Heart left ventricle (tissue), 16 donors: ENCODE measurements at regions not wholly inside any gene's neighbourhood (a gene's known extent, or its start where the extent isn't known, plus 50 kb on each side); places are given as distances from the start of the nearest gene placed in this dataset.

Experiments used
- ATAC-seq, 4 donors: fragments of 200-7000 bp; cut with Tn5 transposase; one replicate each; pipeline ENCODE4 v1.9.1; 2020 to 2022; ENCODE audit warnings: moderate library complexity in 4 of 4, mild to moderate bottlenecking in 3 of 4, moderate number of reproducible peaks in 1 of 4
- DNase-seq, 5 donors: peaks; one replicate each; pipeline ENCODE4 v3.0.0-alpha.2; 2020
- H3K27ac ChIP-seq, 12 donors: fragments of 200-600 bp; sonication (generic) in 4 of 12; one replicate each; pipeline versions ENCODE4 v1.5.0 to v1.8.0; 2016 to 2022; ENCODE audit warnings: mild to moderate bottlenecking in 2 of 12
- H3K27me3 ChIP-seq, 9 donors: fragments of 200-600 bp; sonication (generic) in 2 of 9; one replicate each; pipeline versions ENCODE4 v1.5.1 to v1.8.0; 2016 to 2022; ENCODE audit warnings: mild to moderate bottlenecking in 3 of 9
- H3K36me3 ChIP-seq, 9 donors: fragments of 200-600 bp; sonication (generic) in 2 of 9; one replicate each; pipeline versions ENCODE4 v1.5.0 to v1.8.0; 2018 to 2022; ENCODE audit warnings: mild to moderate bottlenecking in 2 of 9
- H3K4me1 ChIP-seq, 12 donors: fragments of 200-600 bp; sonication (generic) in 4 of 12; one replicate each; pipeline versions ENCODE4 v1.5.0 to v1.8.0; 2016 to 2022; ENCODE audit warnings: mild to moderate bottlenecking in 3 of 12
- H3K4me3 ChIP-seq, 12 donors: fragments of 200-600 bp; sonication (generic) in 4 of 12; one replicate each; pipeline versions ENCODE4 v1.5.0 to v1.8.0; 2017 to 2022; ENCODE audit warnings: mild to moderate bottlenecking in 9 of 12, moderate library complexity in 4 of 12
- H3K9me3 ChIP-seq, 12 donors: fragments of 200-600 bp; sonication (generic) in 4 of 12; one replicate each; pipeline versions ENCODE4 v1.5.0 to v1.8.0; 2016 to 2022; ENCODE audit warnings: mild to moderate bottlenecking in 1 of 12
- CTCF ChIP-seq, 12 donors: fragments of 200-600 bp; sonication (generic) in 4 of 12; IDR thresholded peaks; one replicate each; pipeline versions ENCODE4 v1.5.0 to v1.8.0; 2018 to 2022; ENCODE audit warnings: antibody characterized with exemption in 12 of 12, mild to moderate bottlenecking in 5 of 12
- POLR2A ChIP-seq, 2 donors: fragments of 450-650 bp; IDR thresholded peaks; one replicate each; pipeline ENCODE4 v1.6.1; 2017; ENCODE audit warnings: antibody characterized with exemption in 2 of 2, mild to moderate bottlenecking in 2 of 2, moderate library complexity in 2 of 2
- WGBS, 4 donors: extraction: QIAGEN DNeasy Blood & Tissue Kit in 2 of 4; methylation state at CpG; one replicate each; pipeline versions ENCODE4 v1.1.5 to v1.1.7; 2013 to 2018; 5-methylcytosine and 5-hydroxymethylcytosine counted together
- intact Hi-C, 10 donors: fragments of 100-400 bp; cut with DNase I; formaldehyde crosslinking; loops; one replicate each; pipeline versions ENCODE4 v1.11.1 to v1.14.2; 2022
- donor health status: ischemic (EF 13 %, LVEDD 7.1; RV severe dilation, severe dysfunction).
- donor health status: healthy with polysubstance abuse.
- donor health status: DM: no; HTN: yes; CAD: no.
- donor health status: DM: no; HTN: no; CAD: no.
- donor health status: ischemic (EF 25% LVEDD 6.9; RV normal size, moderate dysfunction).
- donor health status: ischemic (EF 25% LVEDD 5.7; RV mildly dilated, moderate dysfunction).
- donor health status: healthy.
- donor health status: DM: yes; HTN: yes; CAD: no.
- donor health status: ischemic (EF 35%, LVEDD 5.7; RV mildly dilated, moderate dysfunction).
- donor health status: nonischemic (EF 11% LVEDD 7.7; RV severe dilation, severe dysfunction).
- donor health status: DM: yes; HTN: yes; CAD: no.
- donor health status: PGD.
- donor health status: ischemic (EF 29% LVEDD 5.4; RV normal size, mild dysfunction).
- donor health status: nonischemic (EF 23%, LVEDD 6.1; RV moderate dilation, normal function).

GRCh38 chr2:144233733-144234541 is 286.0 kb downstream of the ZEB2 start:
- no peaks in the 10 kb centered on the region for H3K36me3 ChIP-seq
- H3K27me3 ChIP-seq: no peaks in the 10 kb centered on the region
- intact Hi-C loops: no loop called here
- no peak for TF ChIP-seq POLR2A (IDR thresholded peaks at IDR 0.05)
- TF ChIP-seq CTCF (IDR thresholded peaks at IDR 0.05): no peak
- peak overlapping the region in 1 of 12 donors; percentile 34 for H3K27ac ChIP-seq
- 84 to 86% (median 86%) methylated on average over 3 of the region's 3 CpGs for WGBS, 4 donors
- ATAC-seq (no peak), DNase-seq (no peak)
- peaks cover 0 to 39% (median 6%) of the 10 kb centered on the region in 12 donors for H3K4me1 ChIP-seq
- H3K4me3 ChIP-seq: no peak overlapping the region
- no peaks in the 10 kb centered on the region for H3K9me3 ChIP-seq

GRCh38 chr2:144233317-144233716 is 286.6 kb downstream of the ZEB2 start:
- DNase-seq: no peak
- no peaks in the 10 kb centered on the region for H3K9me3 ChIP-seq
- H3K4me1 ChIP-seq: peaks cover 0 to 32% (median 6%) of the 10 kb centered on the region in 12 donors
- TF ChIP-seq CTCF (IDR thresholded peaks at IDR 0.05) (no peak), POLR2A (IDR thresholded peaks at IDR 0.05) (no peak)
- no peaks in the 10 kb centered on the region for H3K27me3 ChIP-seq
- WGBS, 4 donors: 81 to 90% (median 87%) methylated on average over 2 of the region's 2 CpGs
- H3K4me3 ChIP-seq: no peak overlapping the region
- H3K27ac ChIP-seq: peak overlapping the region in 1 of 12 donors; percentile 22
- intact Hi-C loops: no loop called here
- no peak for ATAC-seq
- H3K36me3 ChIP-seq: no peaks in the 10 kb centered on the region

GRCh38 chr2:144230448-144231085 is 289.4 kb downstream of the ZEB2 start:
- Histone ChIP-seq H3K27ac (no peak overlapping the region), H3K4me3 (no peak overlapping the region), H3K27me3 (no peaks in the 10 kb centered on the region), H3K36me3 (no peaks in the 10 kb centered on the region), H3K9me3 (no peaks in the 10 kb centered on the region), H3K4me1 (peaks cover 0 to 23% (median 0%) of the 10 kb centered on the region in 12 donors)
- intact Hi-C loops: no loop called here
- WGBS, 4 donors: 84 to 94% (median 91%) methylated on average over 1 of the region's 1 CpG
- TF ChIP-seq POLR2A (IDR thresholded peaks at IDR 0.05) (no peak), CTCF (IDR thresholded peaks at IDR 0.05) (no peak)
- DNase-seq (no peak), ATAC-seq (no peak)

- Histone ChIP-seq H3K27me3 (no peaks in the 10 kb centered on the region), H3K9me3 (no peaks in the 10 kb centered on the region), H3K36me3 (no peaks in the 10 kb centered on the region), H3K4me1 (peaks cover 0 to 23% (median 0%) of the 10 kb centered on the region in 12 donors), H3K27ac (no peak overlapping the region), H3K4me3 (no peak overlapping the region)
- ATAC-seq: no peak
- intact Hi-C loops: no loop called here
- 93 to 96% (median 95%) methylated on average over 4 of the region's 4 CpGs for WGBS, 4 donors
- TF ChIP-seq CTCF (IDR thresholded peaks at IDR 0.05): no peak
- no peak for TF ChIP-seq POLR2A (IDR thresholded peaks at IDR 0.05)
- DNase-seq: no peak
Measured at GRCh38 chr2:144230033-144230432, 289.9 kb downstream of the ZEB2 start.
